ENCODE measurements at regions not wholly inside any gene's neighbourhood (a gene's known extent, or its start where the extent isn't known, plus 50 kb on each side); places are given as distances from the start of the nearest gene placed in this dataset.
"Not testable (repeated sequence)": the region's sequence is repeated elsewhere in the genome, so short reads cannot be mapped to it uniquely, and the experiment has no call there.

- no peak for DNase-seq
These were observed 503.6 kb upstream of the TNP1 start for GRCh38 chr2:217363470-217363869.

GRCh38 chr2:217362710-217363109 lies 502.8 kb upstream of the TNP1 start:
- no peak for DNase-seq

GRCh38 chr2:217362286-217362685 lies 502.4 kb upstream of the TNP1 start:
- no peak for DNase-seq

- DNase-seq: peak; percentile 52
These were observed 501.6 kb upstream of the TNP1 start for GRCh38 chr2:217361483-217361880.

- DNase-seq: no peak
These were observed 501.1 kb upstream of the TNP1 start for GRCh38 chr2:217360781-217361482.

GRCh38 chr2:217360111-217360510 lies 500.2 kb upstream of the TNP1 start:
- no peak for DNase-seq

GRCh38 chr2:217357886-217358620 lies 498.2 kb upstream of the TNP1 start:
- DNase-seq: no peak

- DNase-seq: peak; percentile 47
These were observed 496.9 kb upstream of the TNP1 start for GRCh38 chr2:217356781-217357180.

- no peak for DNase-seq
These were observed 496.3 kb upstream of the TNP1 start for GRCh38 chr2:217356142-217356541.

- DNase-seq: no peak
These were observed 493.7 kb upstream of the TNP1 start for GRCh38 chr2:217353591-217353990.

GRCh38 chr2:217351378-217351777 lies 491.5 kb upstream of the TNP1 start:
- no peak for DNase-seq

- no peak for DNase-seq
These were observed 489.4 kb upstream of the TNP1 start for GRCh38 chr2:217349251-217349650.

GRCh38 chr2:217347630-217348029 lies 487.8 kb upstream of the TNP1 start:
- DNase-seq: not testable (repeated sequence)

- not testable (repeated sequence) for DNase-seq
These were observed 486.2 kb upstream of the TNP1 start for GRCh38 chr2:217346043-217346442.

GRCh38 chr2:217340899-217341298 lies 481.0 kb upstream of the TNP1 start:
- no peak for DNase-seq

- no peak for DNase-seq
These were observed 480.3 kb upstream of the TNP1 start for GRCh38 chr2:217340176-217340575.

- no peak for DNase-seq
These were observed 479.9 kb upstream of the TNP1 start for GRCh38 chr2:217339753-217340152.

- no peak for DNase-seq
These were observed 478.5 kb upstream of the TNP1 start for GRCh38 chr2:217338306-217338916.

GRCh38 chr2:217337771-217338170 lies 477.9 kb upstream of the TNP1 start:
- no peak for DNase-seq

- no peak for DNase-seq
These were observed 476.8 kb upstream of the TNP1 start for GRCh38 chr2:217336694-217337093.

GRCh38 chr2:217335341-217335966 lies 475.6 kb upstream of the TNP1 start:
- DNase-seq: no peak

- DNase-seq: no peak
These were observed 474.7 kb upstream of the TNP1 start for GRCh38 chr2:217334561-217334960.

GRCh38 chr2:217332866-217333265 lies 473.0 kb upstream of the TNP1 start:
- no peak for DNase-seq

Data from hindlimb muscle (tissue), 1 donor.